B cell (primary cell): ENCODE measurements at regions not wholly inside any gene's neighbourhood (a gene's known extent, or its start where the extent isn't known, plus 50 kb on each side); places are given as distances from the start of the nearest gene placed in this dataset.

Experiments used
- EZH2 ChIP-seq: IDR thresholded peaks from 2 replicates; pipeline ENCODE4 v1.6.1; 2012; ENCODE audit warnings: borderline replicate concordance, low read depth, mild to moderate bottlenecking, moderate library complexity, low read length; ENCODE audit not compliant: insufficient read depth, poor library complexity, severe bottlenecking
- TF ChIP-seq, protein P1 (sequence below): fragments of 200-600 bp; IDR thresholded peaks from one replicate; pipeline ENCODE4 v1.8.0; 2022; ENCODE audit warnings: antibody characterized with exemption, mild to moderate bottlenecking

DNA sequence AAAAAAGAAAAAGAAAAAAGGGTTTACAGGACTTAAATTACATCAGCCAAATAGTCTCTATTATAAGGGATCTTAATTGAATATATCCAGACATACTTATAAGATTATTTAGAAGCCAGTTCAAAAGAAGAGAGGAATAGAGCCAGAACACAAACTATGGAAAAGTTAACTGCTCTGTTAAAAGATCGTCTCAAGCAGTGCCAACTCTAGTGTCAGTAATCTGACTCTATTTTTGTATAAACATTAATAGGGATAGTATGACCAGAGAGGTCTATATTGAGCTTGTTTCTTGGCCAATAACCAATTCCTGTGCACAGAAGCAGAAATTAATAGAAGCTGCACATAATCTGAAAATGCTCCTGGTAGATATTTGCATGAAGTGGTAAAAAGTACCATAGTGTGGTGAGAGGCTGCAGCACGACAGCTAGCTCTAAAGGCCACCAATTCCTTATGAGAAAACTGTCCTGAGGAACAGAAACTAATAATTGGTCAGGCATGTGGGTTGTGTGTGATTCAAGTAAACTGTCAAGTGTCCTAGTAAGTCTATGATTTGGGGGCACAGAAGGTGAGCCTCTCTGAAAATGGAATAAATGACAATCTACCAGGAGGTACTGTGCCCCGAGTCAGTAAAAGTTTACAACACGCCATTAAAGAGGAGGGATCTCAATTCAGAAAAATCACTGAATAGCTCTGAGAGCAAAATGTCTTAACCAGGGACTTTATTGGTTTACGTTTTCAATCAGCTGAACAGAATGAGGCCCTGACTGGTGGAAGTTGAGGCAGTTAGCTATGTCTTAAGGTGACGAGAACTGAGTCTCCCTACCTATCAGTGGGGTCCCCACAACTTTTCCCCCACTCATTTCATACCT is 51.5 kb upstream of the NANOGP8 start:
- TF ChIP-seq, protein P1, sequence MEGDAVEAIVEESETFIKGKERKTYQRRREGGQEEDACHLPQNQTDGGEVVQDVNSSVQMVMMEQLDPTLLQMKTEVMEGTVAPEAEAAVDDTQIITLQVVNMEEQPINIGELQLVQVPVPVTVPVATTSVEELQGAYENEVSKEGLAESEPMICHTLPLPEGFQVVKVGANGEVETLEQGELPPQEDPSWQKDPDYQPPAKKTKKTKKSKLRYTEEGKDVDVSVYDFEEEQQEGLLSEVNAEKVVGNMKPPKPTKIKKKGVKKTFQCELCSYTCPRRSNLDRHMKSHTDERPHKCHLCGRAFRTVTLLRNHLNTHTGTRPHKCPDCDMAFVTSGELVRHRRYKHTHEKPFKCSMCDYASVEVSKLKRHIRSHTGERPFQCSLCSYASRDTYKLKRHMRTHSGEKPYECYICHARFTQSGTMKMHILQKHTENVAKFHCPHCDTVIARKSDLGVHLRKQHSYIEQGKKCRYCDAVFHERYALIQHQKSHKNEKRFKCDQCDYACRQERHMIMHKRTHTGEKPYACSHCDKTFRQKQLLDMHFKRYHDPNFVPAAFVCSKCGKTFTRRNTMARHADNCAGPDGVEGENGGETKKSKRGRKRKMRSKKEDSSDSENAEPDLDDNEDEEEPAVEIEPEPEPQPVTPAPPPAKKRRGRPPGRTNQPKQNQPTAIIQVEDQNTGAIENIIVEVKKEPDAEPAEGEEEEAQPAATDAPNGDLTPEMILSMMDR, result no peak
- no peak for TF ChIP-seq EZH2
